Panc1 (cell line): ENCODE measurements at regions not wholly inside any gene's neighbourhood (a gene's known extent, or its start where the extent isn't known, plus 50 kb on each side); places are given as distances from the start of the nearest gene placed in this dataset.

Source experiments
- ATAC-seq: fragments of 200-7000 bp; cut with Tn5 transposase; 2 replicates; pipeline ENCODE4 v1.9.1; 2020; ENCODE audit warnings: mild to moderate bottlenecking, moderate library complexity
- BruUV-seq: library from RNA; stranded (reverse); fragments of 400-500 nt; replicated peaks from 2 replicates; lab custom pipeline; 2021; lab: Mats Ljungman, UMichigan
- CTCF ChIA-PET: fragments of 300-600 bp; sonication (Branson Sonifier 250); formaldehyde crosslinking; loops from one replicate; lab custom pipeline; 2022; ENCODE audit warnings: antibody characterized with exemption; lab: Charles Lee
- POLR2A ChIA-PET: fragments of 300-600 bp; sonication (Branson Sonifier 250); formaldehyde crosslinking; loops from one replicate; lab custom pipeline; 2022; ENCODE audit warnings: antibody characterized with exemption; lab: Charles Lee
- DNase-seq: peaks from one replicate; pipeline ENCODE4 v3.0.0-alpha.2; 2010; ENCODE audit warnings: low read depth, low spot score
- H3K27ac ChIP-seq: 2 replicates; pipeline ENCODE4 v1.5.1; 2011; ENCODE audit warnings: mild to moderate bottlenecking, low read length, inconsistent platforms
- H3K27me3 ChIP-seq: fragments of 200-500 bp; sonication (Bioruptor generic); 2 replicates; pipeline ENCODE4 v1.6.0; 2014; ENCODE audit warnings: low read length, inconsistent platforms; ENCODE audit not compliant: control insufficient read depth, insufficient read depth
- H3K36me3 ChIP-seq: fragments of 200-500 bp; sonication (Bioruptor generic); 2 replicates; pipeline ENCODE4 v1.5.1; 2014; ENCODE audit warnings: inconsistent platforms, mild to moderate bottlenecking, low read length, moderate library complexity; ENCODE audit not compliant: control insufficient read depth, insufficient read depth
- H3K4me1 ChIP-seq: 2 replicates; pipeline ENCODE4 v1.5.1; 2011; ENCODE audit warnings: inconsistent platforms, mild to moderate bottlenecking, low read length, moderate library complexity; ENCODE audit not compliant: control insufficient read depth, insufficient read depth
- H3K4me3 ChIP-seq, 2 experiments: 2 replicates each; pipeline ENCODE4 v1.5.1; 2011 to 2012; ENCODE audit warnings: low read depth in 2 of 2, low read length in 2 of 2, mild to moderate bottlenecking in 2 of 2, inconsistent platforms in 1 of 2, moderate library complexity in 1 of 2
- H3K9me3 ChIP-seq: fragments of 200-500 bp; sonication (Bioruptor generic); 2 replicates; pipeline ENCODE4 v1.5.1; 2014; ENCODE audit warnings: low read depth, mild to moderate bottlenecking, inconsistent platforms, low read length, moderate library complexity; ENCODE audit not compliant: control insufficient read depth, insufficient read depth
- POLR2AphosphoS5 ChIP-seq: IDR thresholded peaks from 2 replicates; pipeline ENCODE4 v1.6.1; 2012; ENCODE audit warnings: mild to moderate bottlenecking, low read depth, low read length, moderate library complexity
- SIN3A ChIP-seq: IDR thresholded peaks from 2 replicates; pipeline ENCODE4 v1.6.1; 2012; ENCODE audit warnings: low read depth, mild to moderate bottlenecking, low read length, moderate library complexity, borderline replicate concordance; ENCODE audit not compliant: insufficient read depth
- TCF7L2 ChIP-seq: IDR thresholded peaks from 2 replicates; pipeline ENCODE4 v1.6.1; 2011; ENCODE audit warnings: mild to moderate bottlenecking, low read depth, low read length, inconsistent platforms
- in situ Hi-C: cut with HindIII; loops from 2 replicates; pipeline ENCODE4 v1.10.0; 2016; ENCODE audit warnings: low sequenced_read_pairs, low pct_unique_long_range_greater_than_20kb
- intact Hi-C: fragments of 100-400 bp; cut with micrococcal nuclease; formaldehyde crosslinking; loops from one replicate; pipeline ENCODE4 v1.10.0; 2022; ENCODE audit not compliant: unreplicated experiment
- TF ChIP-seq, protein P1 (sequence below): fragments of 450-650 bp; IDR thresholded peaks from 2 replicates; pipeline ENCODE4 v1.5.1; 2017; ENCODE audit warnings: mild to moderate bottlenecking
- TF ChIP-seq, protein P2 (sequence below), 2 experiments: IDR thresholded peaks; 2 replicates each; pipeline ENCODE4 v1.6.1; 2011 to 2012; ENCODE audit warnings: low read depth in 2 of 2, control low read depth in 1 of 2, low read length in 1 of 2, mild to moderate bottlenecking in 1 of 2, moderate library complexity in 1 of 2; ENCODE audit not compliant: insufficient read depth in 1 of 2

DNA sequence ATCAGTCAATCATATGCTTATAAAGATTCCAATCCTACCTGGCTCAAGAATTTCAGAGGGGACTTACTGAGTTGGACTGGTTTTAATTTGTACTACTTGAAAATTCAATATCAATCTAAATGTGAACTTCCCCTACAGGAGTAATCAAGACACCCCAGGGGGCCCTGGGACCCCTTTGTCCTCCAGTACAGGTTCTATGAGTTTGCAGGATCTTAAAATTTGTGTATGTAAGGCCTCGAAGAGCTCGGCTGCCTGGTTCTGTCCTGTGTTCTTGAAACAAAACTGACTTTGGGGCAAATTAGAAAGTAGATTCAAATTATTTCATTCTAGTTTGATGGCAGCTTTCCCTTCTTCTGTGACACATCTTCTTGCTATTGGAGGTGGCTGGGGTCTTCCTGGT, 261.3 kb downstream of the KCNRG start:
- no peaks in the 10 kb centered on the region for H3K4me1 ChIP-seq
- no peak overlapping the region for H3K4me3 ChIP-seq
- no peaks in the 10 kb centered on the region for H3K36me3 ChIP-seq
- ATAC-seq: no peak
- CTCF ChIA-PET: no interaction called here
- DNase-seq: no peak
- H3K27me3 ChIP-seq: no peaks in the 10 kb centered on the region
- intact Hi-C loops (no loop called here), in situ Hi-C loops (no loop called here)
- peak overlapping the region; percentile 44; the same call in 1 of the 2 replicates for H3K27ac ChIP-seq
- no peaks in the 10 kb centered on the region for H3K9me3 ChIP-seq
- TF ChIP-seq, protein P1, sequence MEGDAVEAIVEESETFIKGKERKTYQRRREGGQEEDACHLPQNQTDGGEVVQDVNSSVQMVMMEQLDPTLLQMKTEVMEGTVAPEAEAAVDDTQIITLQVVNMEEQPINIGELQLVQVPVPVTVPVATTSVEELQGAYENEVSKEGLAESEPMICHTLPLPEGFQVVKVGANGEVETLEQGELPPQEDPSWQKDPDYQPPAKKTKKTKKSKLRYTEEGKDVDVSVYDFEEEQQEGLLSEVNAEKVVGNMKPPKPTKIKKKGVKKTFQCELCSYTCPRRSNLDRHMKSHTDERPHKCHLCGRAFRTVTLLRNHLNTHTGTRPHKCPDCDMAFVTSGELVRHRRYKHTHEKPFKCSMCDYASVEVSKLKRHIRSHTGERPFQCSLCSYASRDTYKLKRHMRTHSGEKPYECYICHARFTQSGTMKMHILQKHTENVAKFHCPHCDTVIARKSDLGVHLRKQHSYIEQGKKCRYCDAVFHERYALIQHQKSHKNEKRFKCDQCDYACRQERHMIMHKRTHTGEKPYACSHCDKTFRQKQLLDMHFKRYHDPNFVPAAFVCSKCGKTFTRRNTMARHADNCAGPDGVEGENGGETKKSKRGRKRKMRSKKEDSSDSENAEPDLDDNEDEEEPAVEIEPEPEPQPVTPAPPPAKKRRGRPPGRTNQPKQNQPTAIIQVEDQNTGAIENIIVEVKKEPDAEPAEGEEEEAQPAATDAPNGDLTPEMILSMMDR: no peak
- TF ChIP-seq POLR2AphosphoS5: no peak
- TF ChIP-seq, protein P2, sequence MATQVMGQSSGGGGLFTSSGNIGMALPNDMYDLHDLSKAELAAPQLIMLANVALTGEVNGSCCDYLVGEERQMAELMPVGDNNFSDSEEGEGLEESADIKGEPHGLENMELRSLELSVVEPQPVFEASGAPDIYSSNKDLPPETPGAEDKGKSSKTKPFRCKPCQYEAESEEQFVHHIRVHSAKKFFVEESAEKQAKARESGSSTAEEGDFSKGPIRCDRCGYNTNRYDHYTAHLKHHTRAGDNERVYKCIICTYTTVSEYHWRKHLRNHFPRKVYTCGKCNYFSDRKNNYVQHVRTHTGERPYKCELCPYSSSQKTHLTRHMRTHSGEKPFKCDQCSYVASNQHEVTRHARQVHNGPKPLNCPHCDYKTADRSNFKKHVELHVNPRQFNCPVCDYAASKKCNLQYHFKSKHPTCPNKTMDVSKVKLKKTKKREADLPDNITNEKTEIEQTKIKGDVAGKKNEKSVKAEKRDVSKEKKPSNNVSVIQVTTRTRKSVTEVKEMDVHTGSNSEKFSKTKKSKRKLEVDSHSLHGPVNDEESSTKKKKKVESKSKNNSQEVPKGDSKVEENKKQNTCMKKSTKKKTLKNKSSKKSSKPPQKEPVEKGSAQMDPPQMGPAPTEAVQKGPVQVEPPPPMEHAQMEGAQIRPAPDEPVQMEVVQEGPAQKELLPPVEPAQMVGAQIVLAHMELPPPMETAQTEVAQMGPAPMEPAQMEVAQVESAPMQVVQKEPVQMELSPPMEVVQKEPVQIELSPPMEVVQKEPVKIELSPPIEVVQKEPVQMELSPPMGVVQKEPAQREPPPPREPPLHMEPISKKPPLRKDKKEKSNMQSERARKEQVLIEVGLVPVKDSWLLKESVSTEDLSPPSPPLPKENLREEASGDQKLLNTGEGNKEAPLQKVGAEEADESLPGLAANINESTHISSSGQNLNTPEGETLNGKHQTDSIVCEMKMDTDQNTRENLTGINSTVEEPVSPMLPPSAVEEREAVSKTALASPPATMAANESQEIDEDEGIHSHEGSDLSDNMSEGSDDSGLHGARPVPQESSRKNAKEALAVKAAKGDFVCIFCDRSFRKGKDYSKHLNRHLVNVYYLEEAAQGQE (IDR thresholded peaks at IDR 0.05; ENCODE audit: insufficient read depth in 1 of 2, low read depth in 2 of 2, low read length in 1 of 2): no peak
- no peak for TF ChIP-seq TCF7L2
- TF ChIP-seq SIN3A: no peak
- POLR2A ChIA-PET: no interaction called here
- no TSS peak for BruUV-seq

DNA sequence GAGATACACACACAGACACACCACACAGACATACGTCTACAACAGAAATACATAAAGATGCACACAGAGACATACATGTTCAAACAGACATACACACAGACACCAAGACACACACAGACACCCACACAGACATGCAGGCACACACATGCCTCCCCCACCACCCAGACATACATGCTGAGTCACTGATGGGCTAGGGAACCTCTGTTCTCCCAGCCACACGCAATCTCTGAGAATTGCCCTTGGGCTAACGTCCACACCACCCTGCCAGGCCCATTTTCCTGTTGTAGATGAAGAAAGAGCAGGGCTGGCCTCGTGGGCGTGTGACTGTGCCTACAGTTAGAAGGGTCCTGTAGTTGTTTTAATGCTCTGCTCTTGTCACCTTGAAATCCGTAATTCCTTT, 261.9 kb downstream of the KCNRG start:
- no peak for ATAC-seq
- TF ChIP-seq SIN3A (no peak), TCF7L2 (no peak), POLR2AphosphoS5 (no peak)
- TF ChIP-seq, protein P2 (IDR thresholded peaks at IDR 0.05; ENCODE audit: insufficient read depth in 1 of 2, low read depth in 2 of 2, low read length in 1 of 2): no peak
- TF ChIP-seq, protein P1: no peak
- Histone ChIP-seq H3K9me3 (no peaks in the 10 kb centered on the region), H3K36me3 (no peaks in the 10 kb centered on the region), H3K4me1 (no peaks in the 10 kb centered on the region), H3K4me3 (no peak overlapping the region), H3K27ac (peak overlapping the region; percentile 44; the same call in 1 of the 2 replicates), H3K27me3 (no peaks in the 10 kb centered on the region)
- intact Hi-C loops (no loop called here), in situ Hi-C loops (no loop called here)
- CTCF ChIA-PET: no interaction called here
- no TSS peak for BruUV-seq
- POLR2A ChIA-PET: no interaction called here
- DNase-seq: no peak
